Activated CD4-positive, alpha-beta T cell treated with anti-CD3 and anti-CD28 coated beads, Interleukin-2, amount 50 U/mL, for 48 hours (primary cell): ENCODE measurements at regions not wholly inside any gene's neighbourhood (a gene's known extent, or its start where the extent isn't known, plus 50 kb on each side); places are given as distances from the start of the nearest gene placed in this dataset.

Experiments used
- DNase-seq, 2 experiments: peaks; one replicate each; pipeline ENCODE4 v3.0.0-alpha.2; 2020

DNA sequence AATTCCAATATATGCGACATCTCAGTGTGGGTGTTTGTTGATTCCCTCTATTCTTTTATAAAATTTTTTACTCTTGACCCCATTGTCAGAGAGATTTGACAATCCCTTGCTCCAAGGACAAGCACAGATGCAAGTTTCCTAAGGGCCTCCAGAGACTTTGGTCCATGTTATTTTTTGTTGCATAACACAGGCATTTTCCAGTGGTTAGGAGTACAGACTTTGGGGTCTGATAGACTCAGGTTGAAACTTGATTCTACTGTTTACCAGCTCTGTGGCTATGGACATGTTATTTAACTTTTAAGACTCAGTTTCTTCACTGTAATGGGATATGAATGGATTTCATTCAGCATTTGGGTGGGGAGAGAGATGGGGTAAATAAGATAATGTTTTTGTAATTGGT lies 361.3 kb downstream of the ENC1 start:
- DNase-seq, result no peak

DNA sequence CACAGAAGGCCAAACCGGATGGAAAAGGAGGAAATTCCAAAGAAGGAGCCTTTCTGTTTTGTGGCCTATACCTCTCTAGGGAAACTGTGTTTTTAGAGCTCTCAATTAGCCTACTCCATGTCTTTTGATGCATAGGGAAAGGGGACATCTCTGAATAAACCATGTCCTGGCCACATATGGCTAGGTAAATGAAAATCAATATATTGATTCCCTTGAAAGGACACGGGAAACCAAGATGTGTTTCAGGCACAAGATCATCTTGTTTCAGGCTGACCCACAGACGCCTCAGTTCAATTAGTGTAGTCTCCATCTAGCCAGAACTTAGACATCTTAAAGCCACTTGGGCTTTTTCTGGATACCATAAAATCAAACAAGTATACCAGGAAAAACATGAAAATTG lies 363.1 kb downstream of the ENC1 start:
- DNase-seq, result no peak

DNA sequence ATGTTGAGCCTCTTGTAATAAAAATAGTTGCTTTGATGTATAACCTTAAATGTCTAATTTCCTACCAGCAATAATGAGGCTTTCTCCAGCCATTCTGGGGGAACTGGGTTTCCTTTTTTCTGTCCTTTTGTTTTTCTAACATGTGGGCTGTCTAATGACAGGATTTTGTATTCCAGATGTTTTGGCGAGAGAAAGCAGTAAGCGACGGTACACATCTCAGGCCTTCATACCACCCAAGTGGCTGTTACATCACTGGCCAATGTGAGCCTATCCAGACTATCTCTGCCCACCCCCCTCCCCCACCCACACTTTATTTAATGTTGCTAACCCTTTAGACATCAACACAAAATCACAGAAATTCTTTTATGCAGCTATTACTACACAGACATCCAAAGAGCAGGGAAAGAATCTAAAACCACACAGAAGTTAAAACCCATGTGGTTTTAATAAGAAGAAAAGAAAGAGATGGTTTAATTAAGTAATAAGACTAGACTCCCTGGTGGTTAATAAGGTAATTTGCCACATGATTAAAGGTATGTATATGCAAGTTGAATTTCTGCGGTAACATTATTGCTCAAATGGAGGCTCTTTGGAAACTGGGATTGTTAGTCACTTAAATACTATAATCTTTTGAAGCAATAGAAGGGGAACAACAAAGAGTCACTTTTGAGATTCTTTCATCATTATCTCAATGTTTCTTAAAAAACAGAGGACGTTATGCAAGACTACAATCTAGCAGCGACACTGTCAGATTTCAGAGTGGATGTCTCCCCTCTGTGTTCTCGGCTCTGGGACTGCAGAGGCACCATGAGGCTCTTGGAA lies 365.1 kb downstream of the ENC1 start:
- no peak for DNase-seq

DNA sequence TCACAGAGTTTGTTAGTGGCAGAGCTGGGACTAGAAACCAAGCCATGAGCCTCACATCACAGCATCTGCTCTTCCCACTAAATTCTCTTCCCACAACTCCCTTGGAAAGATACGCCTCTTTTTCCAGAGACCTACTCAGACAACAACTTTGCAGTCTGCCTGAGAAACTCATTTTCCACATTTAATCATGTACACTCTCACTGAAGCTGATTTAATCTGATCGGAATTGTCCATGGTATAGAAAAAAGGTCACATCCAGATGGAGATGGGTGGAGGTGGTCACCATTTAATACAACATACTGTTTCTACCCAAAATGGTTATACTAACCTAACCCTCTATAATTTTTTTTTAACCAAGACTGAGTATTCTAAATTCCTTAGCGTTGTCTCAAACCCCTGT lies 366.2 kb downstream of the ENC1 start:
- DNase-seq, result no peak

DNA sequence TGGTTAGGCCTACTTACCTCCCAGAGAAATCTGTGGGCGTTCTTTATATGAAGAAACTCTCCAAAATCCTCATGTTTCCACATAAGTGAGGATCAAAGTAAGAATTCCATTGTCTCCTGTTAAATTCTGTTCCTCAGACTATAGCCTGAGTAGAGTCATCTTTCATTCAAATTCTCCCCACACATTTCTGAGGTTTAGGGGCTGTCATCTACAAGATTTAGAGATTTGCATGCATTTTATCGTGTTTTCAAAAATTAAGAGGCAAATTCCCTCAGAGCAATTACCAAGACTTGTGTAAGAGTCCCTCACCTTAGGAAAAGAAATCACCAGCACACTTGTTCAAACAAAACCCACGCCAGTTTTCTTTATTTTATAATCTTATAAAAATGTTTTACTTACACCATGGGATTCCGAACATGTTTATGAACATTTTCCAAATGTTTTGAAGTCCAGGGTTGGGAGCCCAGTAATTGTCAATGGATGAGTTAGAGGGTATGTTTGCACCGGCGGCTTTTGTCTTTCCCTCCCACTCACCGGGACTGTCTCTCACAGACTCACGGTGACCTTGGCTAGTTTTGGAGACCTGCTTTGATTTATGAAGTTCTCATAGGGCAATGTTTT lies 367.6 kb downstream of the ENC1 start:
- no peak for DNase-seq

DNA sequence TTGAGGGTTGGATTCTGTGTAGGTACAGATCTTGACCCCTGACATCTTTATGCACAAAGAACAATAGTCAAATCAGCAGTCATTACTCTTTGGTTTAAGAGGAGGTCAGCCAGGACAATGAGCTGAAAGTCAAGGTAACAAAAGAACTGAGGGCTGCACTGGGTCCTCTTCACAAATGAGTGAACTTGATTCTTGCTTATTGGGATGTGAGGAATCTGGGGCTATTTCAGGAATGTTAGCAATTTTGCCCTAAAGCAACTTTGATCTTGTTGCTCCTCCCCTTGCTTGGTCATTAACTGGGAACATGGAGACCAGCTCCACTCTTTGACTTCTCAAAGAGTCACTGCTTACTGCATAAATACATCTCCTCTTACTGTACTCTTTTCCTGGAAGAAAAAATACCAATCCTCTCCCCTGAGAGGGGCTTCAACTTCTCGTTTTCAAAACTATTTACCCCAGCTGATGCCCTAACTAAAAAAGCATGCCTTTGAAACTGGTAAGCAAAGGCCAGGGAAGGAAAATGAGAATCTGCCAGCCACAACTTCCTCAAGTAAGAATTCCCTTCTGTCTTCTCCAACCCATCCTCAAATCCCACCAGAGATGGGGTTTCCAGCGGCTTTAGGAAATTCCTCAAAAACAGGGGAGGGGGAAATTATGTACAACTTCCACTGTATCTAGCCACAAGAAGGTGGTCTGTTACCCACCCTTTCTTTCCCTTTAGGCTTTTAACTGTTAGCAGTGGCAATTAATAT lies 368.3 kb downstream of the ENC1 start:
- no peak for DNase-seq

DNA sequence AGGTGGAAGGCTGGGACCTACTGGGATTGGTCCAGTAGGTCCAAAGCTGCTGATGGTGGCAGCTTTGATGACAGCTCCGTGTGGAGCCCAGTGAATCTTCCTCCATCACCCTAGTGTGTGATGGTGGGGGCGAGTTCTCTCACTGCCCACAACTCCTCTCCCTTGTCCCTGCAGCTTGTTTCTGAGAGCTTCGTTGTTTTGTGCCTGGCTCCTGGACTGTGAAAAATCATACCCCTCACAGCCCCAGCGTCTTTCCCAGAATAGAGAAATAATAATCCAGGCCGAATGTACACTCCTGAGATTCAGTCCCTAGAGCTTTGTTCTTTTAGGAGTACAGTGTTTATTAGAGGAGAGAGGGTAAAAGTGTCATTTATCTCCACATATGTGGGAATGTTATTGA lies 372.2 kb downstream of the ENC1 start:
- DNase-seq, result no peak

DNA sequence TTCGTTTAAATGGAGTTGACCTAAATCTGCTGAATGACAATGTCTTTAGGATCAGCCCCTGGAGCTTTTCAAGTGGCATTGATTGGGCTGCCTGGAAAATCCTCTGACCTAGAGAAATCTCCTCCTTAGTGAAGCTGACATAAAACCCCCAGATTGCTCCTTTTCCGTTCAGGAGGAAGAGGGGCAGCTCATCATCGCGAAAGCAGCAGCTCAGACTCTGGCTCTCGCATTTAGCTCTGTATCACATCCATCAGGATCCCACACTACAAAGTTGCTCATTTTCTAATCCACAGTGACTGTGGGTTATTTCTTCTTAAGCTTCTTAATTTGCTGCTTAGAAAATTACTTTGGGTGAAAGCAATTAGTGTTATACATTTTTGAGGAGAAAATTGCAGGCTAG lies 373.7 kb downstream of the ENC1 start:
- no peak for DNase-seq

DNA sequence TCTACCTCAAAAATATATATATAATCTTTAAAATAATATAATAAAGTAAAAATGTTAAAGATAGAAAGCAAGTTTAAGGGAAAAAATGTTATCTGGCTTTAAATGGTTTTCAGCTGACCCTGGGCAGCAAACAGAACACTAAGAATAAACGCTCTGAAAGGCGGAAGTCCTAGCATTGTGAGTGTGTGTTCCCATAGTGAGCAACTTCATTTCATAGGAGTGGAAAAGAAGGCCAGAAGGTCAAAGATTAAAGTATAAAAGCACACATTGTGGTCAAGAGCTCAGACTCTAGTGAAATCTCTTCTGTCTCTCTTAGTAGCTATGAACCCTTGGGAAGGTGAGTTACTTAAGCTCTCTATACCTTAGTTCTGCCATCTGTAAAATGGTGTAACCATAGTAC lies 374.4 kb downstream of the ENC1 start:
- no peak for DNase-seq

DNA sequence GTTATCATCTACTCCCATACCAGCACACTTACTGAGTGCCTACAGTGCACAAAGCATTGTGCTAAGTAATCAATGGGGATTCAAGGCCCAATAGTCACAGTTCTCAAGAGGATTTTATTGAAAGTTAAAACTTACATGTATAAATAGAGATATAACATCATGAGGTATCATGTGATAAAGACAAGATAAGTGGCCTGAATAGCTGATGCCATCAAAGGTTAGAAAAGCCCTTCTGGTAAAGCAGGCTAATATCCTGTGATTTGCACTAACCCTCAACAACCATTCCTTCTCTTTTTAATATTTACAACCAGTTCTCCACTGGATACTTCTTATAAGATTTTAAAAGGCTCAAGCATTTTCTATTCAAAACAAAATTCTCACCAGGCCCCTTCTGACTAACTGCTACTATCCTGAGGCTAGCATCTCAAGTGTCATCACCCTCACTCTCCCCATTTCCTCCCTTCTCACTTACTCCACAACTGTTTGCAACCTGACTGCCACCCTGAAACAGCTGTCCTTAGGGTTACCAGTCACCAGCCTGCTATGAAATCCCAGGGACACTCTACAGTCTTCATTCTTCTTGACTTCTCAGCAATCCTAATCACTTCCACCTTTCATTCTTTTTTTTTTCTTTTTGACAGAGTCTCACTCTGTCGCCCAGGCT lies 377.9 kb downstream of the ENC1 start:
- no peak for DNase-seq

DNA sequence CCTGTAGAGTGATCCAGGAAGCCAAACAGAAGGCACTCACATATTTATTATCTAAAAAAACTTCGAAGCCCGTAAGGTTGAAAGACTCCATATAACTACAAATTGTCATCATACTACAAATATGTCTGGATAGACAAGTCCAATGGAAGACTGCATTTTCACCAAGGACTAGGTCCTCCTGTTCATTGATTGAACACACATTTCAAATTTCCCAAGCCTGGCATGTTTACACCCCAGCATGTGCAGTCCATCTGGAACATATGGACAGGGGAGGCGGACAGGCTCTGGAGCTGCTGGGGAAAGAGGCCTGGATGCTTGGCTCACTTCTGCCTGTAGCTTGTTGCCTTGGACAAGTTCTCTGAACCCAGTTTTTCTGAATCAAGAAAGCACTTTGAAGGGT lies 378.7 kb downstream of the ENC1 start:
- DNase-seq, result no peak

DNA sequence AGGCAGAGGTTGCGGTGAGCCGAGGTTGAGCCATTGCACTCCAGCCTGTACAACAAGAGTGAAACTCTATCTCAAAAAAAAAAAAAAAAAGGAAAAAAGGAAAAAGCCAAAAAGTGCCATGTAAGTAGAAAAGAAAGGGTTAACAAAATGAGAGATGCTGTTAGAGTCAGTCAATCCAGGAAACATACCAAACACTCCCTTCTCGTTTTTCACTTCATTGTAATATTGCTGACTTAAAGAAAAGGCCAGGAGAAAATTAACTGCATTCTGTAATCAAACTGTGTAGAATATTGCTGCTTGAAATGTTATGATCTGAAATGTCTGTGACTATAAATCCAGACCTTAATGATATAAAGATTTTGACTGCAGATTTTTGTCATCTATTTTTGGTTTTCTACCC lies 379.1 kb downstream of the ENC1 start:
- DNase-seq, result no peak

DNA sequence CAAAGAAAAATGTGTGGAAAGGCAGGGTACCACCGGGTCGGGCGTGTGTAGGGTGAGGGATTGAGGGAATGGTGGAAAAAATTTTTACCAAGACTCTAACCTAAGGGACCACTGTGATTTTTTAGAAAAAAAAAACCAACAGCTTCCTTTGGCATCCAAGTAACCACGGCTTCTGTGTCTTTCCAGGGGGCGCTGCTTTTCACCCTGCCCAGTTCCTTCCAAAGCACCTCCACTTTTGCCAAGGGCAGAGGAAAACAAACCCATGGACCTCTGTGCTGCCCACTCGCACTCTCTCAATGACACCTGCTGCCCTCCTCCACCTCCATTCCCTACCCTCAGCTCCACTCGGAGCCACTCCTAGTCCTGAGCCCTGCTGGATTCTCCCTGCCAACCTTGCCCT lies 381.0 kb downstream of the ENC1 start:
- no peak for DNase-seq

DNA sequence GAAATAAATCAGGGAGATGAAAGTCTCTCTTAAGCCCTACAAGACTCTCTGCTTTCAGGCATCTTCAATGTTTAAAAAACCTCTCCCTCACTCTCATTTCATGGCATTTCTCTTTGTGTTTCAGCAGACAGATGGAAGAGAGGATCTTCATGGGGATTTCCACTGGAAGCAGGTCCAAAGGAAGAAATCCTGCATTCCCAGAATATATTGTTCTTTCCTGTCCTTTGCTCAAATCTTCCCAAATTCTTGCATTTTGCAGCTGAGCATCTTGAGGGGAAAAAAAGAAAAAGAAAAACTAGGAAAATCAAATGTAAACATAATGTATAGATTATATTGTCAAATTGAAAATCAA lies 382.2 kb downstream of the ENC1 start:
- DNase-seq, result no peak

DNA sequence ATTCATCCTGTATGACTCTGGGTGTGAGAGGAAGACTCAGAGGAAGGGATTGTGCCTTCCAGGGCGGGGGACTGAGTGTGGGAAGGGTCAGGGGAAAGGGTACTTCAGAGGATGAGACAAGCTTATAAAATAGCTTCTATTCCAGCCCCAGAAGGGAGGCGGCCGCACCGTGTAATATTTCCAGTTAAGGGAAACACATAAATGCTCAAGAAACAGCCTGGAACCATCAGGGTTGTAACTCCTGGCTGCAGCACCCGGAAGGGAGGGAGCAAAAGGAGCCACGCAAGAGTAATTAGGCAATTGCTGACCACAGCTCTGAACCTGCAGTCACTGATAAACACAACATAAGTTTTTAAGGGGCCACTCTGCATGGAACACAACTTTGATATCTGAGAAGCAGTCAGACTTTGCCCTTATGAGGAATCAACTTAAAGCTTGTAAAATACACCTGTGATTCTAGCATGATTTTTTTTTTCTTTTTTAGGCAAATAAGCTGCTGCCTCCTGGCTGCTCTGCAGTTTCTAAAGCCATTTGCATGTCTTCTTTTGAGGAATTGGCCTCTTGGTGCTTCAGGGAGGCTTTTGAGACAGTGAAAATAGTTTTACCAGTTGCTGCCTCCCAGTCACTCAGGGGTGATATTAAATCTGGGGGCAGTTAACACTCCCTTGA lies 382.7 kb downstream of the ENC1 start:
- no peak for DNase-seq

DNA sequence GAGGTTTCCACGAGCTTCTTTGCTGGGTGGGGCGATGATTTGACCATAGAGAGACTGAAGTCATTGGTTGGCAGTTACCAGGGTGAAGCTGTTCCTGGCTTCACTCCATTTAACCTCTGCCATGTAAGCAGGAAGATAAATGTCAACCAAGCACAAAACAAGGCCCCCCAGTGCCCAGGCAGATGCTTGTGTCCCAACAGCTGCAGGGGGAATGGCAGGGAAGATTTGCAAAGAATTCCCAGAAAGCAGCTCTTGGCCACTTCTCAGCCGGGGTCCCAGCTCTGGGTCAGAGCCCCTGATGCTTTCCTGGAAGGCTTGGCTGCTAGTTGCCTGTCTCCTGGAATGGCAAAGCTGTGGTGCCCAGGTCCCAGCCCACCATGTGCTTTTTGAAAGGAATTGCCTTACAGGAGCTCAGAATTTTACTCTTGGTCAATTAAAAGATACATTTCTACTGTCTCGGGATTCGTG lies 383.4 kb downstream of the ENC1 start:
- DNase-seq, result no peak

DNA sequence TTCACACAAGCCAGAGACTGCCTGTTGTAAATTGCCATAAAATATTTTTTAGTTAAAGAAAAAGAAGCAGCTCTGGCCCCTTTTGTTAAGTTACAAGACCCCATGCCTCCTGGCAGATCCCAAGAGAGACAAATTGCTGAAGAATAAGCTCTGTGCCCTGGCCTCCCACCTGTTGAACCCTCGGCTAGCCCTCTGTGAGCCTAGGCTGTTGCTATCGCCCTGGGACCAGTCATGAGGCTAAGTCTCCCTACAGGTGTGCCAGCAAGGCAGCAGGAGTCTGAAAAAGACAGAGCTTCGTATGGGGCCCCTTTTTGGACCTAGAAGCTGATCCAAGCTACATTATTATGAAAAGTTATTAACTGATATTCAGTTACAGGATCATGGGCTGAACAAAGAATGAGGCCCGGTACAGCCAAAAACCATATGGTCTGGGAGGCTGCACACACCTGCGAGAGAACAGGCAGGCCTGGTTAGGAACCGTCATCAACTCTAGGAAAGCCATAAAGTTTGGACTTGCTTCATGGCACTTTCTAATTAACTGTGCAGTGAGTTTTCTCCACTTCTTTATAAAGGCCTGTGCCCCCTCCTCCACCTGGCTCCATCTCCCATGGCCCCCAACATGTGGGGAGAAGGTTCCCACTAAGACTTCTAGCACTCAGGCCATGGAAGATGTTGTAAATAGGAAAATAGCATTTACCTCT lies 384.7 kb downstream of the ENC1 start:
- no peak for DNase-seq

DNA sequence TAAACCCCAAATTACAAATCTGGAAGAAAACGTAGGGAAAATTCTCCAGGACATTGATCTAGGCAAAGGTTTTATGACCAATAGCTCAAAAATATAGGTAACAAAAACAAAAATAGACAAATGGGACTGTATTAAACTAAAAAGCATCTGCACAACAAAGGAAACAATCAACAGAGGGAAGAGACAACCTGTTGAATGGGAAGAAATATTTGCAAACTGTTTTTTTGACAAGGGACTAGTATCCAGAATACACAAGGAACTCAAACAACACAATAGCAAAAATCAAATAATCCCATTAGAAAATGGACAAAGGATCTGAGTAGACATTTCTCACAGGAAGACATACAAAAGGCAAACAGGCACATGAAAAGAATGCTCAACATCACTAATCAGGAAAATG lies 386.3 kb downstream of the ENC1 start:
- DNase-seq, result no peak

DNA sequence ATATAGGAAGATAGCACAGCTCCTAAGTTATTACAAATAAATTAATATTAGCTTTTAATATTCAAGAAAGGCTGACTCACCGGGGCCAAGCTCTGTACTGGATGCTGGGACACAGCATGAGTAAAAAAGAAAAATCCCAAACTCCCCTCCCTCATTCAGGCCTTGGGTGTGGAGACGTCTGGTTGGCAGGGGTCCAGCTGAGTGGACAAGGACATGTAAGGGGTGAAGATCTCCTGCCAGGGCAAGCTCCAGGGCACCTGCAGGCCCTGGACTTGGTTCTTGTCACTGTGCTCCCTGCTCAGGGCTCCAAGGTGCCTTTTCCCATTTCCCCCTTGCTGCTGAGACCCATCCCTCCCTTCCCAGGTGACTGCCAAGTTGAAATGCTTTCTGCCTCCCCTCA lies 388.5 kb downstream of the ENC1 start:
- no peak for DNase-seq

DNA sequence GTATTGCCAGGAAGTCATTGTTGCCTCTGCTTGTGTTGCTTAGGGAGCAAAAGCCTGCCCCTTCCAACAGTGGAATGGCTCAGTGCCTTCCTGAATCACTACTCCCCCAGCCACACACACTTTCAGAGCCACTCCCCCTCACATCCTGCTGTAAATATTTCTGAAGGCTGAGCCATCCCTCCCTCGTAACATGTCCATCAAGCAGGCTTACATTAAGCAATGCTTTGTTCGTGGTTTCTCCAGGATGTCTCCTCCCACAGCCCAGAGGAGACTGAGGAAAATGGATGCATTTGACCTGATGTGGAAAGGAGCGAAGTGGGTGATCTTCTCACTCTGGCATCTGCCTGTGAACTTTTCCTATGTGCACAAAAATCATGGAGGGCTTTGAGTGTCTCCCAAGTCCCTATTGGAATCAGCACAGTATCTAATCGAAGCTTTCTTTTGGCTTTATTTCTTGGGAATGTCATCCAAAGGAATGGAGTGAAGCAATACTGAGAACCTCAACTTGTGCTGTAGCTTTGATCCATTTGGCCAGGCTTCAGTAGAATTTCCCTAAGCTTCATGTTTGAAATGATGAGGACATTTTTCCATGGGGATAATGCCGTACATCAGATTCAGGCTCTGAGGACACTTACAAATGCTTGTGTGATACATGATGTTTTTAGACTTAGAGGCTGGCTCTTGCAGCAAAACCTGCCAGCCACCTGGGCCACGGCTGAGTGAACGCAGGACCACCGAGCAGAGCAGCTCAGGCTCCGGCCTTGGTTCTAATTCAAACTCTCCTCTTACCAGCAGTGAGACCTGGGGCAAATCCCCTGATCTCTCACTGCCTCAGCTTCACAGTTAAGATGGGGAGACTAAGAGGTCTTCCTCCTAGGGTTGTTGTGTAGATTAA lies 389.1 kb downstream of the ENC1 start:
- no peak for DNase-seq
